ENCODE measurements at regions not wholly inside any gene's neighbourhood (a gene's known extent, or its start where the extent isn't known, plus 50 kb on each side); places are given as distances from the start of the nearest gene placed in this dataset.

DNA sequence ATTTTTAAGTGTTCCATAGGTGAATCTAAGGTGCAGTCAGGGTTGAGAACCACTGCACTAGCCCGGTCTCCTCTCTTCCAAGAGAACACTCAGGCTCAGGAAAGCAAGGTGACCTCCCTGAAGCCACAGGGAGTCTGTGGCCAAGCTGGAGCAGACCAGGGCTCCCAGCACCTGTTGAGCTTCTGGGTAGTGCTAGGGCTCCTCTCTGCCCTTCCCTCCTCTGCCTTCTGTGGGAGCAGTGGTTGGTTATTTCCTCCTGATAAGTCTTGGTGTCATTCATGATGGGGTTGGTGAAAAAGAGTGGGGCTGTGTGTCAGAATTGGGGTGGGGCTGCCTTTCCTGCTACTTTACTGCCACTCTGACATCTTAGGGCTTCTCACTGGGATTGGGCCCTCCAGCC lies 163.1 kb upstream of the UMPS start:
- TF ChIP-seq, protein P1, sequence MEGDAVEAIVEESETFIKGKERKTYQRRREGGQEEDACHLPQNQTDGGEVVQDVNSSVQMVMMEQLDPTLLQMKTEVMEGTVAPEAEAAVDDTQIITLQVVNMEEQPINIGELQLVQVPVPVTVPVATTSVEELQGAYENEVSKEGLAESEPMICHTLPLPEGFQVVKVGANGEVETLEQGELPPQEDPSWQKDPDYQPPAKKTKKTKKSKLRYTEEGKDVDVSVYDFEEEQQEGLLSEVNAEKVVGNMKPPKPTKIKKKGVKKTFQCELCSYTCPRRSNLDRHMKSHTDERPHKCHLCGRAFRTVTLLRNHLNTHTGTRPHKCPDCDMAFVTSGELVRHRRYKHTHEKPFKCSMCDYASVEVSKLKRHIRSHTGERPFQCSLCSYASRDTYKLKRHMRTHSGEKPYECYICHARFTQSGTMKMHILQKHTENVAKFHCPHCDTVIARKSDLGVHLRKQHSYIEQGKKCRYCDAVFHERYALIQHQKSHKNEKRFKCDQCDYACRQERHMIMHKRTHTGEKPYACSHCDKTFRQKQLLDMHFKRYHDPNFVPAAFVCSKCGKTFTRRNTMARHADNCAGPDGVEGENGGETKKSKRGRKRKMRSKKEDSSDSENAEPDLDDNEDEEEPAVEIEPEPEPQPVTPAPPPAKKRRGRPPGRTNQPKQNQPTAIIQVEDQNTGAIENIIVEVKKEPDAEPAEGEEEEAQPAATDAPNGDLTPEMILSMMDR (IDR thresholded peaks at IDR 0.05; ENCODE audit: low read length), result no peak
- no peak for TF ChIP-seq EZH2 (IDR thresholded peaks at IDR 0.05; ENCODE audit: borderline replicate concordance, low read length)
